HG02759 (cell line): ENCODE measurements at regions not wholly inside any gene's neighbourhood (a gene's known extent, or its start where the extent isn't known, plus 50 kb on each side); places are given as distances from the start of the nearest gene placed in this dataset.

Experiments
- ATAC-seq: cut with Tn5 transposase; IDR thresholded peaks from one replicate; pipeline ENCODE4 v1.9.1; 2021; ENCODE audit warnings: mild to moderate bottlenecking, moderate library complexity; ENCODE audit not compliant: unreplicated experiment

DNA sequence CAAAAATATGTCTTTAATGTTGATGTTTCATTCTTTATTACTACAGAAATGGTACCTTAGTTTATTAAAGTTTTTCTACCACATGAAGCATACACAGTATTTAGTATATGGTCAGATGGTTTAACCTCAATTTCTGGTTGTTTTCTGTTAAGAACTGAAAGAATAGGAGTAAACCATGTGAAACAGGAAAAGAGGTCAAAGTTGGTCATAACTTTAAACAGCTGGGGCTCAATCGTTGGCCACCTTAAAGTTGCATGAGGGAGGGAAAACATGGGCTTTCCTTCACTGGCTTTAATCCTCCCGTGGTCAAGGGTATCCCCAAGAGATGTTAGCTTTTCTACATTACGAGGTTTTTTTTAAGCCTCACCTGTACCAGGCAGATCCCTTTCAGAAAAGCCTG is 483.3 kb upstream of the ADAMTS5 start:
- no peak for ATAC-seq

GRCh38 chr21:27448960-27449359 is 482.1 kb upstream of the ADAMTS5 start:
- ATAC-seq = no peak

GRCh38 chr21:27447843-27448242 is 481.0 kb upstream of the ADAMTS5 start:
- ATAC-seq = no peak

- ATAC-seq = no peak
Observed at GRCh38 chr21:27429710-27430341, 462.9 kb upstream of the ADAMTS5 start.

DNA sequence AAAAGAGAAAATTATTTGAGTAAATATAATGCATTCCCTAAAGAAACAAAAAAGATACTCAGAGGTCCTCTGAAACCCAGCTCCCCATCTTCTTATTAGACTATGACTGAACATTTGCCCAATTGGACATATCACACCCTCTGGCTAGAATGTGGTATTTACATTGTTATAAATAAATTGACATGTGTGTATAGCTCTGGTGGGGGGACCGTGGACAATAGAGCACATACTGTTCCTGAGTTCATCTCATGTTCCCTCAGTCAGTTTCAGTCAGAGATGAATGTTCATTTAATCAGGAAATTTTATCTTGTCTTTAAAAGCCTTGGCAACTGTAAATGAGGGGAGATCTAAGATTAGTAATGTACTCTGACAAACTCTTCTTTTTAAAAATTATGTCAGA is 459.3 kb upstream of the ADAMTS5 start:
- no peak for ATAC-seq

- no peak for ATAC-seq
Observed at GRCh38 chr21:27425574-27425973, 458.7 kb upstream of the ADAMTS5 start.

- no peak for ATAC-seq
Observed at GRCh38 chr21:27425172-27425571, 458.3 kb upstream of the ADAMTS5 start.

- no peak for ATAC-seq
Observed at GRCh38 chr21:27424601-27425000, 457.7 kb upstream of the ADAMTS5 start.

DNA sequence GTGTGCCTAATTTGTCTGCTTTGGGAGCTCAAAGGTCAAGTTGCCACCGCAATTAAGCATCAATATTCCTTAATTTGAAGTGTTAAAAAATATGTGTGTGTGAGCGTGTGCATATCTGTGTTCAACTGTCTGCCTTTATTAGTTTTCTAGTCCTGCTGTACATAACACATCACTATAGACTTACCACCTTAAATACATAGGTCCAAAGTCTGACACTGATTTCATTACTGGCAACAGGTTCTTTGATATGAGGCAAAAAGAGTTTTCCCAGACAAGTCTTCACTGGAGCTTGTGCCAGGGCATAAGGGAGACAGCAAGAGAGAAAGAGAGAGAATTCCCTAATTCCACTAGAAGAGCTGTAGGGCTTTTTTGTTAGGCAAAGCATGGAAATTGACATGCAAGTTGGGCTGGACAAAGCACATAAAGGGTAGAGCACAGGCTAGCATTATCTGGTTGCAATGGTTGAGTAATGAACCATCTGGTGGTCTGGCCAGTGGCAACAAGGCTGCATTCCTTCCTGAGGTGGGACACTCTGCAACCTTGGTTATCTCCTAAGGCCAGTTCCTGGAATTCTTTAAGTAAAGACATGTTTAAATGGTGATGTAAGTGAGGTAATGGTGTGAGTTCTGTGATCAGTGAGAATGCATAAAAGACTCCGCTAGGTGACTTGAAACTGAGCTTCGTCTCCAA is 457.2 kb upstream of the ADAMTS5 start:
- ATAC-seq = no peak

DNA sequence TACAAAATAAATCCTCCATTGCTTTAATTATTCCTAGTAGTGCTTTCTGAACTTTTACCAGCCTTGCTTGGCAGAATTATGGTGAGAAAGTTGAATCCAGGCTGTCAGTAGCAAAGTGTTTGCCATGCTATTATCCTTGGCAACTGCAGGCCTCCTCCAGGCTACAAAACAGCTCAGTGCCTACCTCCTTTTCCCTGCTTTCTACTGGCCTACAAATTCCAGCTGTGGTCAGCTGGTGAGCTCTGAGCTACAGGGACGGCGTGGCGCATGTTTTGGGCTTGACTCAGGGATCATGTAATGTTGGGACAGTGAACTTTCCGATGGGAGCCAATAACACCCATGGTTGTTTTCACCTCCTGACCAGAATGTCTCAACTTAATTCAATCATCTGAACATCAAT is 456.1 kb upstream of the ADAMTS5 start:
- no peak for ATAC-seq

- no peak for ATAC-seq
Observed at GRCh38 chr21:27422435-27422834, 455.5 kb upstream of the ADAMTS5 start.

DNA sequence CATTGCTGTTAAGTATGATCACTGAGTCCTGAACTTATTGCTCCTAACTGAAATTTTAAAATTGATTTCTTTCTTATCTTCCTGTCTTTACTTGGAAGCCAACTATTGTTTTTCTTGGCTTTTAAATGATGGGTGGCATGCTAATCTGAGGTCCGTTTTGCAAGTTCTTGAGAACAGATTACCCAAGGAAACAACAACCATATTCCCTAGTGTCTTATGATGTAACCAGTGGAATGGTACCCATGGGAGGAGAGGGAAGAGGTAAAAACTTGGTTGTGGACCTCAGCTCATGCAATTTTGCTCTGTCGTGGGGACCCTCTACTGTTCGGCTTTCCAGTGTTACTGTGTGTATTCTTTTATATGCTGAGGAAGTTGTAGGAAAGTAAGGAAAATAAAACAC is 454.8 kb upstream of the ADAMTS5 start:
- ATAC-seq = no peak

DNA sequence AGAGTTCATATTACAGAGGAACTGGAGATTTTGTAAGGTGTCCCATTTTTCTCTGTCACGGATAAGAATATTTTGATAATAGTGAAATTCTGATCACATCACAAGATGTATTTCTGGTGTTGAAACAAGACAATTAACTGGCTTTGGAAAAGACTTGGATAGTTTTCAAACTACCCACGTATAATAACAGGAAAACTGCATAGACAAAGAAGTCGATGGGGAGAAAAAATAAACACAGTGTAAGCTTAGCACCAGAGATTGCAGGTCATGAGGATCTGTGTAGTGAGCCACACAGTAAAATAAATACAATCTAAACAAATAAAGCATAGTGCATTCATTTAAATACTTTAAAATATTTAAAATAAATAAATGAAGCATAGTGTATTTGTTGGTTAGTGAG is 452.3 kb upstream of the ADAMTS5 start:
- no peak for ATAC-seq

- no peak for ATAC-seq
Observed at GRCh38 chr21:27418346-27418745, 451.5 kb upstream of the ADAMTS5 start.

GRCh38 chr21:27412530-27412929 is 445.6 kb upstream of the ADAMTS5 start:
- ATAC-seq = no peak

GRCh38 chr21:27408826-27409225 is 441.9 kb upstream of the ADAMTS5 start:
- ATAC-seq = no peak

- no peak for ATAC-seq
Observed at GRCh38 chr21:27407271-27407670, 440.4 kb upstream of the ADAMTS5 start.

DNA sequence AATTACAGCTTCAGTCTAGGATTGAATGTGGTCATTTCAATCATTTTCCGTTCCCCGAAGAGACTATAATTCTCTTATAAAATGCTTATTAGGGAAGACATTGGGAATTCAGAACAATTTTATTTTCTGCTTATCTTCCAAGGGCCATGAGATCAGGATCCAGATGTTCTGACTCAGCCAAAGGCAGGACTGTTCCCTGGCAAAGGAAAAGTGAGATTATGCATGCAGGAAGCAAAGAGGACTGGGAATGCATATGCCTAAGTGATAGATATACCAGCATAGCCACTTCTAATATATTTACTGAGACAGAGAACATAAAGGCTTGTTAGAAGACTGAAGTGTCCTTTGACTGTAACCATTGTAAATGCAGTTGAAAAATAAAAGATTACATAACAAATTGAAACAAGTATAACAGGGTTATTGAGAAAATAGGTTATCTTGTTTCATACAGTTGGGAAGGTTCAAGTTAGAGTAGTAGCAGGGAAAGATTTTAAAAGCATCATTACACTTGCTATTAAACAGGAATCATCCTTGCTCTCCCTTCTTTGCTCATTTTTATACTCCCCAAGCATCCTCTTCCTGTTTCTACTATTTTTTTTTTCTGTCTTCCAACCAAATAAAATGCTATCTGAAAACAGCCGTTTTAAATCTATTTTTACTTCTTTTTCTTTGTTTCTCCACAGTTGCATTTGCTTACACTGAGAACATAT is 439.6 kb upstream of the ADAMTS5 start:
- no peak for ATAC-seq

DNA sequence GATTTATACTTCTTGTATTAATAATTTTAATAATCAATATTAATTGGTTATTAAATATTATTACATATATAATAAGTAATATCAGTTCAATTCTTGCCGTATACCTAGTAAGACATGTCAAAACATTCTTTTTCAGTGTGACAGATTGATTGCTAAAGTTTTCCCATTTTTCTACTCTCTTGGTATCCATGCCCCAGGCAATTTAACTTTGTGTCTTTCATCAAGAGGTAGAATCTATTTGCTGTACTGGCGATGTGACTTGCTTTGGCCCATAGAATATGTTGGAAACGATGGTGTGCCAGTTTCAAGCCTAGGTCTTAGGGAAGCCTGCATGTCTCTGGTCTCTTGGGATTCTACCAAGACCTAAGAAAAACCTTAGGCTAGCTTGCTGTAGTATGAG is 436.1 kb upstream of the ADAMTS5 start:
- ATAC-seq = no peak

DNA sequence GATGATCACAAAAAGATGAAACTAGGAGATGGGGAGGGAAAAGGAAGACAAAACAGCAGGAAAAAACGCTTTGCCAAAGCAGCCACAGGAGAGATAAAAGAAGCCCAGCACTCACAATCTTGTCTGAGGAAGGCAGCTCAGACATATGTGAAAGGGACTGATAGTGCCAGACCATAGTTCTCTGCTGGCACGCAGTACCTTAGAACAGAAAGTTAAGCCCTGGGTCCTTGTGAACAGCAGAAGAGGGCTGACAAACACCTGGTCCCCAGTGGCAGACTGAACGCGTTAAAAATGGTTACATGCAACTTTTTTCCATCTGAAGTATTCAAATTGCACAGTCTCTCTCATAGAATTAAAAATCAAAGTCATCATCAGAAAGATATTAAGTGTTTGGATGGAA is 433.2 kb upstream of the ADAMTS5 start:
- no peak for ATAC-seq

DNA sequence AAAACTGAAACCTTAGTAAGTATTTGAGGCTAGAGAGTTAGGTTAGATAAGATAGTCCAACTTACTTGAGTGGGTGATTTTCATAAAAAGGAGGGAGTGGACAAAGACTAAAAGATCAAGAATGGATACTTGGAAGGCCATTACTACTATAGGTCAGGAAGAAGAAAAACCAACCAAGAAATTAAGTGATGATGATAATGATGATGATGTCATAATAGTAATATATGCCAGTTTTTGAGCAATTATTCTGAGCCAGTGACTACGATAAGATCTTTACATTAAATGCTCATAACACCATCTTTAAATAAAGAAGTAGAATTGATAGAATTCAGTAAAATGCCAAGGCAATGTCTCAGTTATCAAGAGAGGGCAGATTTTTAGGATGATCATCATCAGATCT is 430.7 kb upstream of the ADAMTS5 start:
- ATAC-seq = no peak

GRCh38 chr21:27393726-27394125 is 426.8 kb upstream of the ADAMTS5 start:
- no peak for ATAC-seq
